Mammary epithelial cell (primary cell): ENCODE measurements at regions not wholly inside any gene's neighbourhood (a gene's known extent, or its start where the extent isn't known, plus 50 kb on each side); places are given as distances from the start of the nearest gene placed in this dataset.

Source experiments
- CTCF ChIP-seq, 2 donors: IDR thresholded peaks in 1 of 2; conservative IDR thresholded peaks in 1 of 2; 2 replicates each; pipeline ENCODE4 v1.5.1; 2011 to 2012; ENCODE audit warnings: inconsistent platforms in 2 of 2, low read length in 2 of 2, mild to moderate bottlenecking in 2 of 2, control low read depth in 1 of 2, low read depth in 1 of 2; ENCODE audit not compliant: insufficient read depth in 1 of 2; ENCODE audit errors: extremely low read depth in 1 of 2
- EZH2 ChIP-seq: IDR thresholded peaks from 2 replicates; pipeline ENCODE4 v1.6.1; 2012; ENCODE audit warnings: low read length, inconsistent platforms, borderline replicate concordance

- no peak for TF ChIP-seq CTCF (conservative IDR thresholded peaks at IDR 0.05 in 1 of 2, IDR thresholded peaks at IDR 0.05 in 1 of 2; ENCODE audit: extremely low read depth in 1 of 2, insufficient read depth in 1 of 2, low read depth in 1 of 2, low read length in 2 of 2)
- no peak for TF ChIP-seq EZH2
Measured at GRCh38 chr5:74430631-74431289, 209.8 kb downstream of the ENC1 start.
